K562 (cell line): ENCODE measurements at regions not wholly inside any gene's neighbourhood (a gene's known extent, or its start where the extent isn't known, plus 50 kb on each side); places are given as distances from the start of the nearest gene placed in this dataset.

Source experiments
- CBFA2T2 ChIP-seq: fragments of 450-650 bp; conservative IDR thresholded peaks from 2 replicates; pipeline ENCODE4 v1.6.1; 2017; ENCODE audit warnings: mild to moderate bottlenecking
- CBX3 ChIP-seq, 2 experiments: IDR thresholded peaks; 1 replicate in 1 of 2; 2 replicates in 1 of 2; pipeline ENCODE4 v1.6.1; 2012; ENCODE audit warnings: inconsistent platforms in 2 of 2, low read length in 2 of 2, borderline replicate concordance in 1 of 2, control low read depth in 1 of 2
- CREM ChIP-seq: IDR thresholded peaks from 2 replicates; pipeline ENCODE4 v1.6.1; 2014; ENCODE audit warnings: antibody characterized with exemption, low read depth
- EHMT2 ChIP-seq: fragments of 450-650 bp; IDR thresholded peaks from 2 replicates; pipeline ENCODE4 v1.6.1; 2018; ENCODE audit warnings: antibody characterized with exemption
- GATA2 ChIP-seq: sonication (generic); formaldehyde crosslinking; IDR thresholded peaks from 2 replicates; pipeline ENCODE4 v1.4.0; 2020; ENCODE audit warnings: mild to moderate bottlenecking, missing genetic modification reagents
- HCFC1 ChIP-seq: IDR thresholded peaks from 2 replicates; pipeline ENCODE4 v1.6.1; 2012; ENCODE audit warnings: low read depth, low read length, improper control_type of control experiment
- KLF13 ChIP-seq: fragments of 450-650 bp; IDR thresholded peaks from 2 replicates; pipeline ENCODE4 v1.6.1; 2016; ENCODE audit warnings: missing genetic modification characterization, low read depth, mild to moderate bottlenecking, missing compliant biosample characterization, moderate library complexity, borderline replicate concordance
- L3MBTL2 ChIP-seq: fragments of 450-650 bp; IDR thresholded peaks from 2 replicates; pipeline ENCODE4 v1.6.1; 2016; ENCODE audit warnings: mild to moderate bottlenecking, moderate library complexity
- LARP7 ChIP-seq: fragments of 450-650 bp; IDR thresholded peaks from 2 replicates; pipeline ENCODE4 v1.6.1; 2016
- MNT ChIP-seq, 2 experiments: fragments of 450-650 bp; conservative IDR thresholded peaks; 2 replicates each; pipeline ENCODE4 v1.6.1; 2017; ENCODE audit warnings: mild to moderate bottlenecking in 2 of 2, moderate library complexity in 2 of 2
- MYC ChIP-seq, 2 experiments: fragments of 250-450 bp in 1 of 2; sonication (Bioruptor Pico) in 1 of 2; IDR thresholded peaks; 2 replicates each; pipeline versions ENCODE4 v1.5.1 to v1.6.1; 2012 to 2021; ENCODE audit warnings: low read depth in 2 of 2, borderline replicate concordance in 1 of 2, improper control_type of control experiment in 1 of 2, low read length in 1 of 2, mild to moderate bottlenecking in 1 of 2, moderate library complexity in 1 of 2
- NEUROD1 ChIP-seq: fragments of 150-350 bp; IDR thresholded peaks from 2 replicates; pipeline ENCODE4 v1.6.1; 2014; ENCODE audit warnings: borderline replicate concordance, low read length, low read depth; ENCODE audit not compliant: partially characterized antibody
- UBTF ChIP-seq, 2 experiments: IDR thresholded peaks; 2 replicates each; pipeline ENCODE4 v1.6.1; 2012; ENCODE audit warnings: improper control_type of control experiment in 2 of 2, low read depth in 2 of 2, low read length in 2 of 2, borderline replicate concordance in 1 of 2
- ZBTB12 ChIP-seq: fragments of 250-450 bp; sonication (Bioruptor Pico); IDR thresholded peaks from 2 replicates; pipeline ENCODE4 v1.4.0; 2020
- ZNF24 ChIP-seq: fragments of 450-650 bp; IDR thresholded peaks from 2 replicates; pipeline ENCODE4 v1.6.1; 2016
- ZNF444 ChIP-seq: fragments of 250-450 bp; sonication (Bioruptor Pico); IDR thresholded peaks from 2 replicates; pipeline ENCODE4 v1.4.0; 2020; ENCODE audit warnings: mild to moderate bottlenecking, moderate library complexity

GRCh38 chr3:195001961-195002861, 268.7 kb downstream of the XXYLT1 start (continued):
- no peak for TF ChIP-seq ZBTB12 (CRISPR knock-in tag)
- no peak for TF ChIP-seq EHMT2
- 0 out of 2 replicates have a peak, but pooled peaks have one; percentile 8 for TF ChIP-seq HCFC1
- no peak for TF ChIP-seq NEUROD1
- peak; percentile 46; the same call in 1 of the 2 replicates for TF ChIP-seq MYC (IDR thresholded peaks at IDR 0.05; ENCODE audit: low read depth, low read length)
- TF ChIP-seq MYC (CRISPR knock-in tag; IDR thresholded peaks at IDR 0.05; ENCODE audit: borderline replicate concordance, low read depth): no peak
- 0 out of 4 replicates have a peak, but pooled peaks of 1 of the 2 experiments have one; percentile 51 for TF ChIP-seq UBTF (IDR thresholded peaks at IDR 0.05; ENCODE audit: borderline replicate concordance in 1 of 2, low read depth in 2 of 2, low read length in 2 of 2)
- peak in 1 of 2 experiments; percentile 56; a peak in 1 of 3 replicates for TF ChIP-seq CBX3 (IDR thresholded peaks at IDR 0.05; ENCODE audit: borderline replicate concordance in 1 of 2, low read length in 2 of 2)
- peak; percentile 31; the same call in 1 of the 2 replicates for TF ChIP-seq L3MBTL2
- TF ChIP-seq CREM: peak; percentile 52
- 0 out of 4 replicates have a peak, but pooled peaks of 1 of the 2 experiments have one; percentile 34 for TF ChIP-seq MNT (conservative IDR thresholded peaks at IDR 0.05)
- TF ChIP-seq ZNF24: peak; percentile 47; the same call in 1 of the 2 replicates
- TF ChIP-seq GATA2 (CRISPR knock-in tag): 0 out of 2 replicates have a peak, but pooled peaks have one; percentile 26
- no peak for TF ChIP-seq LARP7
- no peak for TF ChIP-seq ZNF444
- peak; percentile 54 for TF ChIP-seq CBFA2T2
- no peak for TF ChIP-seq KLF13 (tag)
